NT2/D1 (cell line): ENCODE measurements at regions not wholly inside any gene's neighbourhood (a gene's known extent, or its start where the extent isn't known, plus 50 kb on each side); places are given as distances from the start of the nearest gene placed in this dataset.

Experiments used
- SUZ12 ChIP-seq: IDR thresholded peaks from 2 replicates; pipeline ENCODE4 v1.6.1; 2011; ENCODE audit not compliant: insufficient read length, insufficient read depth; ENCODE audit errors: extremely low read depth
- YY1 ChIP-seq: IDR thresholded peaks from 2 replicates; pipeline ENCODE4 v1.6.1; 2011; ENCODE audit not compliant: insufficient read length, insufficient read depth
- ZNF274 ChIP-seq: IDR thresholded peaks from 2 replicates; pipeline ENCODE4 v1.6.1; 2011; ENCODE audit warnings: mild to moderate bottlenecking, low read depth, low read length

GRCh38 chr5:4232084-4232483, 636.5 kb downstream of the IRX1 start:
- TF ChIP-seq SUZ12 = no peak
- TF ChIP-seq YY1 = no peak
- no peak for TF ChIP-seq ZNF274
